IMR-90 (cell line): ENCODE measurements at regions not wholly inside any gene's neighbourhood (a gene's known extent, or its start where the extent isn't known, plus 50 kb on each side); places are given as distances from the start of the nearest gene placed in this dataset.

ENCODE experiments used
- POLR2A ChIP-seq: IDR thresholded peaks from 2 replicates; pipeline ENCODE4 v1.6.1; 2012; ENCODE audit warnings: mild to moderate bottlenecking, low read depth, low read length
- TF ChIP-seq, protein P1 (sequence below): fragments of 150-350 bp; IDR thresholded peaks from 2 replicates; pipeline ENCODE4 v1.6.1; 2016; ENCODE audit warnings: low read depth, mild to moderate bottlenecking, low read length, moderate library complexity, borderline replicate concordance
- TF ChIP-seq, protein P2 (sequence below): conservative IDR thresholded peaks from 2 replicates; pipeline ENCODE4 v1.5.1; 2012; ENCODE audit warnings: mild to moderate bottlenecking, low read depth, low read length, improper control_type of control experiment

DNA sequence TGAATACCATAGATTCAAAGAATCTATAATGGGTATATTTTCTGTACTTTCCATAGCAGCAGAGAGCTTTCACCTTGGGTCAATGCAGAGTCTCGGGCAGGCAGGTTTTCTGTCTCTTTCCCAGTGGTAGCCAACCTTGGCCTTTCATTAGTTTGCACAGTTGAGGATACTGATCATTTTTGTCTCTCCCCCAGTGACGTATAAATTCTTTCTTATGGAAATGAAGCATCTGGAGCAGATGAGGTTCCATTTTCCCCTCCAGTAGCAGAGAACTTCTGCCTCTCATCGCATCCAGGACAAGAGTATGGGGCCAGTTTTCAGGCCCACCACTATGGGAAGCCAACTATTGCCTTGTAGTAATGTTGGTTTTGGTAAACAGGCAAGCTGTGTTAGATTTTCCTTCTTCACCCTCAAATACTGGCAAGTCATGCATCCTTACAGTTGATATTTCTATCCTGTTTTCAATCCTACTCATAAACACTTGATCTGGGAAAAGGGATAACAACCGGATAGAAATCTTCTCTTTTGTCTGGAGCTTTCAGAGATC, 845.2 kb upstream of the CDH18 start:
- TF ChIP-seq, protein P1, sequence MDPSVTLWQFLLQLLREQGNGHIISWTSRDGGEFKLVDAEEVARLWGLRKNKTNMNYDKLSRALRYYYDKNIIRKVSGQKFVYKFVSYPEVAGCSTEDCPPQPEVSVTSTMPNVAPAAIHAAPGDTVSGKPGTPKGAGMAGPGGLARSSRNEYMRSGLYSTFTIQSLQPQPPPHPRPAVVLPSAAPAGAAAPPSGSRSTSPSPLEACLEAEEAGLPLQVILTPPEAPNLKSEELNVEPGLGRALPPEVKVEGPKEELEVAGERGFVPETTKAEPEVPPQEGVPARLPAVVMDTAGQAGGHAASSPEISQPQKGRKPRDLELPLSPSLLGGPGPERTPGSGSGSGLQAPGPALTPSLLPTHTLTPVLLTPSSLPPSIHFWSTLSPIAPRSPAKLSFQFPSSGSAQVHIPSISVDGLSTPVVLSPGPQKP = no peak
- TF ChIP-seq, protein P2, sequence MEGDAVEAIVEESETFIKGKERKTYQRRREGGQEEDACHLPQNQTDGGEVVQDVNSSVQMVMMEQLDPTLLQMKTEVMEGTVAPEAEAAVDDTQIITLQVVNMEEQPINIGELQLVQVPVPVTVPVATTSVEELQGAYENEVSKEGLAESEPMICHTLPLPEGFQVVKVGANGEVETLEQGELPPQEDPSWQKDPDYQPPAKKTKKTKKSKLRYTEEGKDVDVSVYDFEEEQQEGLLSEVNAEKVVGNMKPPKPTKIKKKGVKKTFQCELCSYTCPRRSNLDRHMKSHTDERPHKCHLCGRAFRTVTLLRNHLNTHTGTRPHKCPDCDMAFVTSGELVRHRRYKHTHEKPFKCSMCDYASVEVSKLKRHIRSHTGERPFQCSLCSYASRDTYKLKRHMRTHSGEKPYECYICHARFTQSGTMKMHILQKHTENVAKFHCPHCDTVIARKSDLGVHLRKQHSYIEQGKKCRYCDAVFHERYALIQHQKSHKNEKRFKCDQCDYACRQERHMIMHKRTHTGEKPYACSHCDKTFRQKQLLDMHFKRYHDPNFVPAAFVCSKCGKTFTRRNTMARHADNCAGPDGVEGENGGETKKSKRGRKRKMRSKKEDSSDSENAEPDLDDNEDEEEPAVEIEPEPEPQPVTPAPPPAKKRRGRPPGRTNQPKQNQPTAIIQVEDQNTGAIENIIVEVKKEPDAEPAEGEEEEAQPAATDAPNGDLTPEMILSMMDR = no peak
- TF ChIP-seq POLR2A = no peak
